Esophagus muscularis mucosa (tissue), 4 donors: ENCODE measurements at regions not wholly inside any gene's neighbourhood (a gene's known extent, or its start where the extent isn't known, plus 50 kb on each side); places are given as distances from the start of the nearest gene placed in this dataset.

ENCODE experiments used
- DNase-seq: peaks from one replicate; pipeline ENCODE4 v3.0.0-alpha.2; 2017; ENCODE audit errors: extremely low spot score
- H3K27ac ChIP-seq, 4 donors: fragments of 200-600 bp; sonication (generic); replicated peaks in 1 of 4; 1 replicate in 3 of 4; 2 replicates in 1 of 4; pipeline ENCODE4 v1.5.1; 2016 to 2019; ENCODE audit warnings: mild to moderate bottlenecking in 1 of 4
- H3K27me3 ChIP-seq, 4 donors: fragments of 200-600 bp; sonication (generic); one replicate each; pipeline versions ENCODE4 v1.5.1 to v1.6.0; 2016 to 2019
- H3K36me3 ChIP-seq, 4 donors: fragments of 200-600 bp; sonication (generic); one replicate each; pipeline ENCODE4 v1.5.1; 2016 to 2019
- H3K4me1 ChIP-seq, 4 donors: fragments of 200-600 bp; sonication (generic); one replicate each; pipeline ENCODE4 v1.5.1; 2016 to 2019
- H3K4me3 ChIP-seq, 4 donors: fragments of 200-600 bp; sonication (generic); 1 replicate in 2 of 4; 2 replicates in 2 of 4; pipeline ENCODE4 v1.5.1; 2016 to 2019; ENCODE audit warnings: mild to moderate bottlenecking in 4 of 4, moderate library complexity in 1 of 4
- H3K9me3 ChIP-seq, 4 donors: fragments of 200-600 bp; sonication (generic); 1 replicate in 3 of 4; 2 replicates in 1 of 4; pipeline ENCODE4 v1.5.1; 2016 to 2019
- CTCF ChIP-seq, 3 experiments: fragments of 200-600 bp in 2 of 3; fragments of 450-650 bp in 1 of 3; sonication (generic) in 2 of 3; IDR thresholded peaks; one replicate each; pipeline ENCODE4 v1.5.1; 2017 to 2019; ENCODE audit warnings: antibody characterized with exemption in 3 of 3, mild to moderate bottlenecking in 2 of 3, moderate library complexity in 1 of 3
- EP300 ChIP-seq: sonication (generic); formaldehyde crosslinking; IDR thresholded peaks from one replicate; pipeline ENCODE4 v1.6.1; 2017; ENCODE audit warnings: antibody characterized with exemption
- POLR2A ChIP-seq: fragments of 450-650 bp; IDR thresholded peaks from one replicate; pipeline ENCODE4 v1.6.1; 2017; ENCODE audit warnings: antibody characterized with exemption, moderate library complexity, mild to moderate bottlenecking, low read depth
- POLR2AphosphoS5 ChIP-seq, 2 donors: sonication (generic); formaldehyde crosslinking; IDR thresholded peaks; one replicate each; pipeline ENCODE4 v1.6.1; 2017; ENCODE audit warnings: antibody characterized with exemption in 2 of 2
- WGBS: methylation state at CpG from one replicate; pipeline ENCODE4 v1.1.5; 2018; 5-methylcytosine and 5-hydroxymethylcytosine counted together
- intact Hi-C: fragments of 100-400 bp; cut with DNase I; formaldehyde crosslinking; loops from one replicate; pipeline ENCODE4 v1.15.1; 2023

- no peaks in the 10 kb centered on the region for H3K9me3 ChIP-seq
- DNase-seq, result no peak
- TF ChIP-seq POLR2AphosphoS5 (IDR thresholded peaks at IDR 0.05), result no peak
- TF ChIP-seq CTCF (IDR thresholded peaks at IDR 0.05), result no peak
- no peak for TF ChIP-seq POLR2A
- no peak for TF ChIP-seq EP300
- 84% methylated on average over 4 of the region's 4 CpGs for WGBS
- H3K4me3 ChIP-seq, result no peak overlapping the region
- no peak overlapping the region for H3K27ac ChIP-seq
- peaks cover 20 to 39% (median 27%) of the 10 kb centered on the region in 4 donors for H3K4me1 ChIP-seq
- H3K27me3 ChIP-seq, result no peaks in the 10 kb centered on the region
- intact Hi-C loops, result no loop called here
- H3K36me3 ChIP-seq, result no peaks in the 10 kb centered on the region
These were observed 123.0 kb upstream of the PKDCC start for GRCh38 chr2:41924709-41925408.

GRCh38 chr2:41925712-41926111, 122.1 kb upstream of the PKDCC start:
- intact Hi-C loops, result no loop called here
- Histone ChIP-seq H3K27me3 (no peaks in the 10 kb centered on the region), H3K27ac (peak overlapping the region in 1 of 4 donors; percentile 24), H3K36me3 (no peaks in the 10 kb centered on the region), H3K4me1 (peaks cover 20 to 39% (median 27%) of the 10 kb centered on the region in 4 donors), H3K4me3 (no peak overlapping the region), H3K9me3 (no peaks in the 10 kb centered on the region)
- no peak for DNase-seq
- no peak for TF ChIP-seq CTCF (IDR thresholded peaks at IDR 0.05)
- no peak for TF ChIP-seq POLR2AphosphoS5 (IDR thresholded peaks at IDR 0.05)
- no peak for TF ChIP-seq POLR2A
- TF ChIP-seq EP300, result no peak
- WGBS, result 95% methylated on average over 2 of the region's 2 CpGs

DNA sequence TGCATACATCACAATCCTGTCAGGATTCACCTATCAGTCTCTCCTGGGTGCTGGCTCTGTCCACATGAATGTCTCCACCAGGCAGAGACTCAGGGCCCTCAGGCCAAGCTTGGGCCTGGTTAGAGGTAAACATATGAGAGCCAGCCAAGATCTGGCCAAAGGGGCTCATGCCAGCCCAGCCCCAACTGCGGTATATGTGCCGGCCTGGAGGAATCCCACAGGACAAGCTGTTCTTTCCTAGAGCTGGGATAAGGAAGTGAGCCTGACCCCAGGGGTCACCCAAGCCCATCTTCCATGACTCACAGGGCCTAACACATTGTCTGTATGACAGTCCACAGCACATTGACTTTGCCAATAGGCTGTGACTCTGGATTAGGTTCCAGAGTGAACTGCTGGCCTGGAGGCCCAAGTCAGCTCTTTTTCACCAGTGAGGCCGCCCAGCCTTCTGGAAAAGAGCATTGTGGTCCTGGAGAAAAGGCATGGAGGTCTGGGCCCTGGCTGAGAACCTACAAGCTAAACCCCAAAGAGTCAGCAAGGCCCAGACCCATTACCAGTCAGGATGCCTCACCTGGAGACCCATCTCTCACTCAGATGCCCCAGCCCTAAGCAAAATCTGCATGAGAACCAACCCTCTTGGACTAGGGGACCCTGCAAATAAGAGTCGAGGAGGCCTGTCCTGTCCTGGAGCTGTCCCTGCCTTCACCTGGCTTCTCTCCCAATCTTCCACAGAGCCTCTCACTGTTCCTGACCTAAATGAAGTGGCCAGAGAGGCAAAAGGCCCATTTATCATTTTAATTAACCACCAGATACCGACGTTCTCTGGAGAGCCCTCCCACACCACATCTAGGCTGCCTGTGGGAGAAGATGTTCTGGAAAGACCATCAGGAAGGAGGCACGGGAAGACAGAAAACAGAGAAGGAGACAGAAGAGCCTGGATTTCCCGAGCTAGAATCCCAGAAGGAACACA, 120.9 kb upstream of the PKDCC start:
- H3K4me1 ChIP-seq, result peaks cover 26 to 41% (median 31%) of the 10 kb centered on the region in 4 donors
- no peaks in the 10 kb centered on the region for H3K36me3 ChIP-seq
- 78% methylated on average over 6 of the region's 8 CpGs for WGBS
- no peaks in the 10 kb centered on the region for H3K9me3 ChIP-seq
- no peak overlapping the region for H3K4me3 ChIP-seq
- DNase-seq, result no peak
- H3K27me3 ChIP-seq, result no peaks in the 10 kb centered on the region
- TF ChIP-seq CTCF (IDR thresholded peaks at IDR 0.05) (no peak), POLR2AphosphoS5 (IDR thresholded peaks at IDR 0.05) (no peak), EP300 (no peak), POLR2A (no peak)
- H3K27ac ChIP-seq, result peak overlapping the region in 3 of 4 donors; percentile 18 to 53 (median 35)
- intact Hi-C loops, result no loop called here

DNA sequence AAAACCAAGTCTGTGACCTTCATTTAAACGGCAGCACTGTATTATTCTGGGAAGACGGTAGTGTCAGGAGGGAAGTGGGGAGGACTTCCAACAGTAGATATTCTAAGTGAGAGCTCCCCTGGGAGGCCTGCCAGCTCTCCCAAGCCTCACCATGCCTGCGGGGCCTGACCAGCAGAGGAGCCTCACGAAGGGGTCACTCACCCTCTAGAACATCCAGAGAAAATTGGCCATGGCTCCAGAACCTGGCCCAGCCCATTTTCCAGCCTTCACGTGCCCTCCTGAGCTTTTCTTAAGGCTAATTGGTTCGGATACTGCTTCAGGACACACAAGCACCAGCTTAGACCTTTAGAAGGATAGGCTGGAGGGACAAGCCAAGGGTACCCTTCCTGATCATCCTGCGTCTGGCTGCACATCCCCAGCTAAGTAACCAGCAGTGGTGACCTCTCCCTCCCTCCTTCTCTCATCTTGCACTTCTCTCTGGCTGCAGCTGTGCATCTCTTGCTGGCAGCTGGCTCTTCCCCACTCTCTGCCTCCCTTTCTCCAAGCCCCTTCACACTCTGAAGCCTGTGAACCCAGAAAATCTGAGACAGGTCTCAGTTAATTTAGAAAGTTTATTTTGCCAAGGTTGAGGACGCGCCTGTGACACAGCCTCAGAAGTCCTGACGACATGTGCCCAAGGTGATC, 120.1 kb upstream of the PKDCC start:
- 80% methylated on average over 9 of the region's 10 CpGs for WGBS
- intact Hi-C loops, result no loop called here
- Histone ChIP-seq H3K4me1 (peaks cover 34 to 48% (median 39%) of the 10 kb centered on the region in 4 donors), H3K4me3 (no peak overlapping the region), H3K36me3 (no peaks in the 10 kb centered on the region), H3K27ac (peak overlapping the region in 2 of 4 donors; percentile 18 to 53), H3K9me3 (no peaks in the 10 kb centered on the region), H3K27me3 (no peaks in the 10 kb centered on the region)
- TF ChIP-seq EP300, result no peak
- TF ChIP-seq CTCF (IDR thresholded peaks at IDR 0.05), result no peak
- no peak for TF ChIP-seq POLR2AphosphoS5 (IDR thresholded peaks at IDR 0.05)
- TF ChIP-seq POLR2A, result no peak
- DNase-seq, result no peak
